Lower lobe of right lung (tissue), 2 donors: ENCODE measurements at regions not wholly inside any gene's neighbourhood (a gene's known extent, or its start where the extent isn't known, plus 50 kb on each side); places are given as distances from the start of the nearest gene placed in this dataset.

Experiments
- ATAC-seq, 2 donors: fragments of 200-7000 bp; cut with Tn5 transposase; one replicate each; pipeline ENCODE4 v1.9.1; 2020 to 2022; ENCODE audit warnings: mild to moderate bottlenecking in 2 of 2, moderate library complexity in 2 of 2
- DNase-seq: peaks from one replicate; pipeline ENCODE4 v3.0.0-alpha.2; 2020
- H3K27ac ChIP-seq: fragments of 200-600 bp; one replicate; pipeline ENCODE4 v1.8.0; 2022
- H3K27me3 ChIP-seq: fragments of 200-600 bp; one replicate; pipeline ENCODE4 v1.8.0; 2022; ENCODE audit warnings: low read depth
- H3K36me3 ChIP-seq: fragments of 200-600 bp; one replicate; pipeline ENCODE4 v1.8.0; 2022; ENCODE audit warnings: mild to moderate bottlenecking
- H3K4me1 ChIP-seq: fragments of 200-600 bp; one replicate; pipeline ENCODE4 v1.8.0; 2022
- H3K4me3 ChIP-seq: fragments of 200-600 bp; one replicate; pipeline ENCODE4 v1.8.0; 2022; ENCODE audit warnings: mild to moderate bottlenecking
- H3K9me3 ChIP-seq: fragments of 200-600 bp; one replicate; pipeline ENCODE4 v1.8.0; 2022
- CTCF ChIP-seq: fragments of 200-600 bp; IDR thresholded peaks from one replicate; pipeline ENCODE4 v1.8.0; 2022; ENCODE audit warnings: antibody characterized with exemption, mild to moderate bottlenecking
- intact Hi-C: fragments of 100-400 bp; cut with DNase I; formaldehyde crosslinking; loops from one replicate; pipeline ENCODE4 v1.11.0; 2022
- donor health status: DM: no; HTN: yes; CAD: no; lungs with severe emphysema.

GRCh38 chr10:118449521-118449920 lies 107.4 kb upstream of the FAM204A start:
- H3K4me1 ChIP-seq = no peaks in the 10 kb centered on the region
- DNase-seq (no peak), ATAC-seq (no peak)
- no peak overlapping the region for H3K4me3 ChIP-seq
- no peaks in the 10 kb centered on the region for H3K9me3 ChIP-seq
- H3K27me3 ChIP-seq = peaks cover 14% of the 10 kb centered on the region
- no peak overlapping the region for H3K27ac ChIP-seq
- no peak for TF ChIP-seq CTCF
- no peaks in the 10 kb centered on the region for H3K36me3 ChIP-seq
- intact Hi-C loops = no loop called here

- TF ChIP-seq CTCF = no peak
- Histone ChIP-seq H3K4me1 (no peaks in the 10 kb centered on the region), H3K27ac (no peak overlapping the region), H3K36me3 (no peaks in the 10 kb centered on the region), H3K4me3 (no peak overlapping the region), H3K27me3 (peaks cover 14% of the 10 kb centered on the region), H3K9me3 (no peaks in the 10 kb centered on the region)
- ATAC-seq (no peak), DNase-seq (no peak)
- intact Hi-C loops = no loop called here
Observed at GRCh38 chr10:118448744-118449143, 106.6 kb upstream of the FAM204A start.

- Histone ChIP-seq H3K4me3 (no peak overlapping the region), H3K36me3 (no peaks in the 10 kb centered on the region), H3K27me3 (peaks cover 14% of the 10 kb centered on the region), H3K9me3 (no peaks in the 10 kb centered on the region), H3K4me1 (no peaks in the 10 kb centered on the region), H3K27ac (no peak overlapping the region)
- no peak for TF ChIP-seq CTCF
- no peak for ATAC-seq
- DNase-seq = peak; percentile 44
- intact Hi-C loops = no loop called here
Observed at GRCh38 chr10:118447478-118448270, 105.5 kb upstream of the FAM204A start.

GRCh38 chr10:118445535-118445934 lies 103.4 kb upstream of the FAM204A start:
- Histone ChIP-seq H3K4me1 (no peaks in the 10 kb centered on the region), H3K27ac (no peak overlapping the region), H3K36me3 (no peaks in the 10 kb centered on the region), H3K9me3 (no peaks in the 10 kb centered on the region), H3K4me3 (no peak overlapping the region), H3K27me3 (peaks cover 15% of the 10 kb centered on the region)
- ATAC-seq (no peak), DNase-seq (no peak)
- no peak for TF ChIP-seq CTCF
- intact Hi-C loops = no loop called here

GRCh38 chr10:118444069-118444468 lies 101.9 kb upstream of the FAM204A start:
- DNase-seq (no peak), ATAC-seq (no peak)
- no peak overlapping the region for H3K27ac ChIP-seq
- H3K36me3 ChIP-seq = no peaks in the 10 kb centered on the region
- no peak for TF ChIP-seq CTCF
- H3K9me3 ChIP-seq = no peaks in the 10 kb centered on the region
- no peaks in the 10 kb centered on the region for H3K4me1 ChIP-seq
- H3K27me3 ChIP-seq = peaks cover 15% of the 10 kb centered on the region
- no peak overlapping the region for H3K4me3 ChIP-seq
- intact Hi-C loops = no loop called here
